ENCODE measurements at regions not wholly inside any gene's neighbourhood (a gene's known extent, or its start where the extent isn't known, plus 50 kb on each side); places are given as distances from the start of the nearest gene placed in this dataset.

- TF ChIP-seq NANOG (IDR thresholded peaks at IDR 0.05; ENCODE audit: insufficient read depth, low read depth, low read length, poor library complexity, severe bottlenecking) (no peak), SP1 (IDR thresholded peaks at IDR 0.05; ENCODE audit: low read depth, low read length) (no peak), HDAC2 (IDR thresholded peaks at IDR 0.05; ENCODE audit: borderline replicate concordance in 1 of 2, low read depth in 2 of 2, low read length in 2 of 2) (no peak)
Observed at GRCh38 chr3:95462161-95462560, 1352.2 kb upstream of the EPHA6 start (continued).

Measured in H1 (cell line).